Immature natural killer cell (primary cell): ENCODE measurements at regions not wholly inside any gene's neighbourhood (a gene's known extent, or its start where the extent isn't known, plus 50 kb on each side); places are given as distances from the start of the nearest gene placed in this dataset.

Experiments
- DNase-seq, 3 donors: peaks; one replicate each; pipeline ENCODE4 v3.0.0; 2022; ENCODE audit warnings: mixed read lengths in 1 of 3
- H3K27ac Mint-ChIP-seq, 6 donors: one replicate each; pipeline ENCODE4 v1.8.0; 2020; ENCODE audit warnings: mixed read lengths in 6 of 6, mild to moderate bottlenecking in 5 of 6, inconsistent platforms in 4 of 6, moderate library complexity in 3 of 6
- H3K27me3 Mint-ChIP-seq, 3 donors: one replicate each; pipeline ENCODE4 v1.8.0; 2020 to 2021; ENCODE audit warnings: low read depth in 3 of 3, mild to moderate bottlenecking in 3 of 3, mixed read lengths in 3 of 3, moderate library complexity in 3 of 3, inconsistent platforms in 1 of 3
- H3K36me3 Mint-ChIP-seq, 3 donors: one replicate each; pipeline ENCODE4 v1.8.0; 2020; ENCODE audit warnings: mixed read lengths in 3 of 3, inconsistent platforms in 2 of 3, mild to moderate bottlenecking in 2 of 3
- H3K4me1 Mint-ChIP-seq, 2 donors: one replicate each; pipeline ENCODE4 v1.8.0; 2020; ENCODE audit warnings: inconsistent platforms in 2 of 2, mild to moderate bottlenecking in 2 of 2, mixed read lengths in 2 of 2, moderate library complexity in 1 of 2
- H3K4me3 Mint-ChIP-seq, 5 donors: one replicate each; pipeline ENCODE4 v1.8.0; 2020; ENCODE audit warnings: mild to moderate bottlenecking in 5 of 5, mixed read lengths in 5 of 5, inconsistent platforms in 3 of 5, moderate library complexity in 3 of 5
- H3K9me3 Mint-ChIP-seq, 6 donors: one replicate each; pipeline ENCODE4 v1.8.0; 2020; ENCODE audit warnings: mild to moderate bottlenecking in 6 of 6, mixed read lengths in 6 of 6, inconsistent platforms in 4 of 6, moderate library complexity in 3 of 6

DNA sequence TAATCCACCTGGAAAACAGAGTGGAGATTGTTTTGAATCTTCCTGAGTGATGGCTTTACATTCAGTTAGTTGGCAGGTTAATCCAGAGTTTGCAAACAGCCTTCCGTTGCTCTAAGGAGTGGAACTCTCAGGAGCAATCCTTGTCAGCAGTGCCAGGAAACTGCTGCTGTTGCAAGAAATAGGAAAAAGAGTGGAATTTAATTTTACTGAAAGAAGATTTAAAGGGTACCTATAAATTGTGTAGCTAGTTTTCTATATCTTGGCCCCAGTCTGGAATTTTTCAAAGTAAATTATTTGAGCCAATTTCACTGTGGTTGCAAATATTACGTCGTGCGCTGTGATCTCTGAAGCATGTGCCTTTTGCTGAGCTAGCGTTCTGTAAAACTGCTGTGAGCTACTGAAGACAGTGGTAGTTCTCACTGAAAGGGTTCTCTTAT lies 55.5 kb upstream of the SLC5A12 start:
- DNase-seq, result no peak
- Mint-ChIP-seq H3K9me3 (peaks cover 3 to 19% (median 5%) of the 10 kb centered on the region in 6 donors), H3K27me3 (peaks cover 0 to 5% (median 0%) of the 10 kb centered on the region in 3 donors), H3K4me1 (no peaks in the 10 kb centered on the region), H3K27ac (no peak overlapping the region), H3K4me3 (no peak overlapping the region), H3K36me3 (no peaks in the 10 kb centered on the region)

DNA sequence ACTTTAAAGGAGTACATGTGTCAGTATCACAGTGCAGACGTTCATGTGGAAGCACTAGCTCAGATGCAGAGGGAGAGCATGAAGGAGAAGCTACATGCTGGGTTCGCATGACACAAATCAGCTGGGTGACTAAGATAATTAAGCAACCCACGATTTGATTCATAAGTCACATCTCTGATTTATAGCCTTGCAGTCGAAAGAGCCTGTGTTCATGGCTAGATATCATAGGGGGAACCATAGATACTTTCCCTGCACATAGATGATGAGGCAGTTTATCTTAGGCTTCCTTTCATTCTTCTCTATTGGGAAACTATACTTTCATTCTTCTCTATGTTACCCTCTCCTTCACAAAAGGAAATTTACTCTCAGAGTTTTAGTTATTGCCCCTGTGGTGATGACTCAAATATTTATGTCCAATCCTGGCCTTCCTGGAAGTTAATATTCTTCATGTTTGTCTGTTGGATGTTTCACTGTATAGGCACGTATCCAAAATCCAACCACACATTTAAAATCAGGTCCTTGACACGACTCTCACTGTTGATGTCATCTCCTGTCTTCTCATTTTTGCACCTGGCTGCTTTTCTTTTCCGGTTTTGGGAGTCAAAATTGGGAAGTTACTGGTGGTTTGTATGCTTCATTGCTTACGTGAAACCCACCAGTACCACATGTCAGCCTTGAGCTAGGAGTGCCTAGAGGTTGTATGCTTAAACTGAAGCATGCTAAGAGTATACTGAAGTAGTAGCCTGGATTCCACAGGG lies 56.3 kb upstream of the SLC5A12 start:
- no peak for DNase-seq
- Mint-ChIP-seq H3K4me3 (no peak overlapping the region), H3K4me1 (no peaks in the 10 kb centered on the region), H3K27ac (no peak overlapping the region), H3K36me3 (no peaks in the 10 kb centered on the region), H3K27me3 (peaks cover 0 to 5% (median 0%) of the 10 kb centered on the region in 3 donors), H3K9me3 (peaks cover 3 to 23% (median 6%) of the 10 kb centered on the region in 6 donors)

DNA sequence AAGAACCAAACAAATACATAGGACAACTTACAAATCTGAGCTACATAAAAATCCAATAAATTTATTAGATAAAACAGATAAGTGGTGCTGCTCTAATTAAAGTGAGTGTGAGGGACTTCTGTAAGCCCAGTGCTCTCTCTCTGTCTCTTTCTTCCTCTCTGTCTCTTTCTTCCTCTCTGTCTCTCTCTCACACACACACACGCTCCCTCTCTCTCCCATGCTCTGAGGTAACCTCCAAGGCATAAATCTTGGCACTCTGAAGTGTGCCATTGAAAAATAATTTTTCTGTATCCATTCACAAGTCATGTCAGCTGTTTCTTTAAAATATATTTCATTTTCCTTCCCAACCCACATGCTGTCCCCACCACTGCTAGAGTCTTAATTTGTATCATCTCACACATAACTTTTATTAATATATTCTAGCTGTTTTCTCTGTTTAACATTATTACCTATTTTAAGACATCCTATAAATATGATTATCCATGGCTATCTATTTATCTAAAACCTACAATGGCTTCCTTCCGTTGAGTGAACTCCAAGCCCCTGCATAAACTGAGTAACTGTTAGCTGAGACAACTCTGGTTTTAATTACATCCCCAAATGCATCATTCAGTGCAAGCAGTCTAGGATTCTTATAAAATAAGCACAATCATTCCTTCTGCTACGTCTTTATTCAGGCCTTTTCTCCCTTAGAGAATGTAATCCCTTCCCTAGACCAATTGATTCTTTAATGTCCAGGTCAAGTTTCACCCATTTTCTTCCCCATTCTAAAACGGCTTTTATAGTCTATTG lies 57.4 kb upstream of the SLC5A12 start:
- DNase-seq, result no peak
- Mint-ChIP-seq H3K27ac (no peak overlapping the region), H3K4me3 (no peak overlapping the region), H3K27me3 (peaks cover 0 to 2% (median 0%) of the 10 kb centered on the region in 3 donors), H3K36me3 (no peaks in the 10 kb centered on the region), H3K4me1 (no peaks in the 10 kb centered on the region), H3K9me3 (peaks cover 4 to 34% (median 12%) of the 10 kb centered on the region in 6 donors)

DNA sequence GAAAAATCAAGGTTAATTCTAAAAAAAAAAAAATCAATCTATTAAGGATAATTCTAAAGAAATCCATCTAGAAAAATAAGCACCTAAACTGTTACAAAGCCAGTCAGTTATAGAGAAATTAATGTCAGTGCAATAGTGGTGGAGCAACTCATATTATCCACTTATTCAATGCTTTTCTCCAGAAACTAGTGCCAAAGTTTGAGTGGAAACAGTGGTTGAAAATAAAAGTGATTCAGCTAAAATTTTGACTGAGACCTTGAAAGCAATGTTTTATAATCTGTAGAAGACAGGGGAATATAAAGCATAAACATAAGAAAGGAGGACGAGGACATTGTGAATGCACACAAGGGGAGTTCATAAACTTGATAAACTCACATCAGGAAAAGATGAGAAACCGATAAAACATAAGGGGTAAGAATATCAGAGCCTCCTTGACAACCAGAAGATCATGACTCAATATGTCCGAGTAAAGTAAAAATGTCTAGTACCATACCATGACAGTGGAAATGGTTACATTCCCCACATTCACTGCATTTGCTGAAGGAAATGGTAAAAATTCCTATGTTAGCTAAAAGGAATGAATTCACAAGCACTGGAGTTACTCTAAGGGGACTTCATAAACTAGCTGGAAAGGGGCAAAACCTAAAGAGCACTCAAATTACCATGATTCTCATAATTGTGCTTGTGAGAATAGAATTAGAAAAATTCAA lies 58.7 kb upstream of the SLC5A12 start:
- no peak for DNase-seq
- Mint-ChIP-seq H3K9me3 (peaks cover 5 to 36% (median 14%) of the 10 kb centered on the region in 6 donors), H3K4me3 (no peak overlapping the region), H3K4me1 (no peaks in the 10 kb centered on the region), H3K27ac (no peak overlapping the region), H3K27me3 (no peaks in the 10 kb centered on the region), H3K36me3 (no peaks in the 10 kb centered on the region)

DNA sequence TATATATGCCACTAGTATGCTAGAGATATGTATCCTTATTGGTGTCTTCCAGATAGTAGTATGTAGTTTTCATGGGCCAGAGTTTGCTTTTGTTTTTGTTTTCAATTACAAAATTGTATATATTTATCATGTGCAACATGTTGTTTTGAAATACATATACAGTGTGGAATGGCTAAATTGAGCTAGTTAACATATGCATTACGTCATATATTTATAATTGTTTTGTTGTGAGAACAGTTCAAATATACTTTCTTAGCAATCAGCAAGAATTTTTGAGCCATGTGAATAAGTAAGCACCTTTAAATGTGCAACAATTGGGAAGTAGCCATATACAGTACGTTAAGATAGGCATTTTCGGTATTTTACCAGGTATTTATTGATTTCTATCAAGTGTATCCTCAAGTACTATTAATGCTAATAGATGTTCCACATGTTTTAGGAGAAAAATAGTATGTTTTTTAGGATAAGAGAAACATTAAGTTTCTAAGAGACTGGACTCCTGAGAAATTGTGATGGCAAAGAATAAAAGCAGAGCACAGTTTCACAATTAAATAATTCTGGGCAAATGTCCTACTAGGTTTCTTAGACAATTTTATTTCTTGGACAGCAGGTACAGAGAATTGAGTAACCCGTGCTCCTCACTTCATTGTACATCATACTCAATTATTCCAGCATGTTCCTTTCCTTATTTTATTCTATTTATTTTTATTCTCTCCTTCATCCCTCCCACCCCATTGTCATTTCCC lies 60.5 kb upstream of the SLC5A12 start:
- Mint-ChIP-seq H3K4me1 (no peaks in the 10 kb centered on the region), H3K36me3 (no peaks in the 10 kb centered on the region), H3K27me3 (no peaks in the 10 kb centered on the region), H3K27ac (no peak overlapping the region), H3K9me3 (peaks cover 9 to 46% (median 19%) of the 10 kb centered on the region in 6 donors), H3K4me3 (no peak overlapping the region)
- no peak for DNase-seq

DNA sequence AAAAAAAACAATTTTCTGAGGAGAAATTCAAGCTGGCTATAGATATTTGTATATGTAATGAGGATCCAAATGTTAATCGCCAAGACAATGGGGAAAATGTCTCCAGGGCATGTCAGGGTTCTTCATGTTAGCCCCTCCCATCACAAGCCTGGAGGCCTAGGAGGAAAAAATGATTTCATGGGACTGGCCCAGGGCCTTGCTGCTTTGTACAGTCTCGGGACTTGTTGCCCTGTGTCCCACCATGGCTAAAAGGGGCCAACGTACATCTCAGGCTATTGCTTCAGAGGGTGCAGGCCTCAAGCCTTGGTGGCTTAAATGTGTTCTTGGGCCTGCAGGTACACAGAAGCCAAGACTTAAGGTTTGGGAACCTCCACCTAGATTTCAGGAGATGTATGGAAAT lies 62.1 kb upstream of the SLC5A12 start:
- H3K36me3 Mint-ChIP-seq, result no peaks in the 10 kb centered on the region
- no peak for DNase-seq
- no peaks in the 10 kb centered on the region for H3K4me1 Mint-ChIP-seq
- H3K27me3 Mint-ChIP-seq, result no peaks in the 10 kb centered on the region
- H3K4me3 Mint-ChIP-seq, result no peak overlapping the region
- no peak overlapping the region for H3K27ac Mint-ChIP-seq
- peaks cover 9 to 46% (median 19%) of the 10 kb centered on the region in 6 donors for H3K9me3 Mint-ChIP-seq

DNA sequence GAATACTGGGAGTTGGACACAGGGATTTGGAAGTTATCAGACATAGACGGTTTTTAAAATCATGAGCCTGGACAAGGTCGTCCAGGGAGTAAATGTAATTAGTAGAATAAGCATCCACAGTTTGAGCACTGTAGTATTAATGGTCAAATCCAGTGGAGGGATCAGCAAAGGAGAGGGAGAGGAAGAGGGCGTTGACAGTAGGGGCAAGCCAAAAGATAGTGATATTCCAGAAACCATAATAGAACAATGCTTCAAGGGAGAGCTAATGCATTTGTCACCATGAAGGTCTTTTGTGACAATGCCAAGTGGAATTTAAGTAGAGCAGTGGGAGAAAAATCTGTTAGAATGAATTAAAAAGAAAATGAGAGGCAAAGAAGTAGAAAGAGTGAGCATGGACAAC lies 68.9 kb upstream of the SLC5A12 start:
- no peak overlapping the region for H3K4me3 Mint-ChIP-seq
- DNase-seq, result no peak
- no peaks in the 10 kb centered on the region for H3K4me1 Mint-ChIP-seq
- H3K36me3 Mint-ChIP-seq, result peaks cover 0 to 6% (median 0%) of the 10 kb centered on the region in 3 donors
- H3K9me3 Mint-ChIP-seq, result peaks cover 5 to 18% (median 10%) of the 10 kb centered on the region in 6 donors
- H3K27ac Mint-ChIP-seq, result no peak overlapping the region
- no peaks in the 10 kb centered on the region for H3K27me3 Mint-ChIP-seq

DNA sequence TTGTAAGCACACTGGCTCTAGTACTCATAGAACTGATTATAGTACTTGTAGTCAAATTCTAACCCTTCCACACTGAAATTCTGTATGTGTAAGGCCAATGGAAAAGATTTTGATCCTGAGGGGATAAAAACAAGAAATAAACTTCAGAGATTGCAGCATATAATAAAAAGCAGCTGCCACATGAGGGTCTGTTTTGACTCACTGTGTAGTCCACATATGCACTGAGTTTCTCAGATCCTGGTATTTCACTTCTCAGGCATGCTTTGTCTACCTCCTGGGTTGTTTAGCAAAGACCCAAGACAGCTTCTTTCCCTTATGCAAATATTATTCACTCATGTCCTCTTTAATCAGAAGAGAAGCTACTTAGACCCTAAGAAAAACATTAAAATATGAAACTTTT lies 71.1 kb upstream of the SLC5A12 start:
- Mint-ChIP-seq H3K27ac (no peak overlapping the region), H3K9me3 (peaks cover 0 to 10% (median 7%) of the 10 kb centered on the region in 6 donors), H3K36me3 (peaks cover 0 to 6% (median 0%) of the 10 kb centered on the region in 3 donors), H3K27me3 (no peaks in the 10 kb centered on the region), H3K4me3 (no peak overlapping the region), H3K4me1 (no peaks in the 10 kb centered on the region)
- DNase-seq, result no peak

DNA sequence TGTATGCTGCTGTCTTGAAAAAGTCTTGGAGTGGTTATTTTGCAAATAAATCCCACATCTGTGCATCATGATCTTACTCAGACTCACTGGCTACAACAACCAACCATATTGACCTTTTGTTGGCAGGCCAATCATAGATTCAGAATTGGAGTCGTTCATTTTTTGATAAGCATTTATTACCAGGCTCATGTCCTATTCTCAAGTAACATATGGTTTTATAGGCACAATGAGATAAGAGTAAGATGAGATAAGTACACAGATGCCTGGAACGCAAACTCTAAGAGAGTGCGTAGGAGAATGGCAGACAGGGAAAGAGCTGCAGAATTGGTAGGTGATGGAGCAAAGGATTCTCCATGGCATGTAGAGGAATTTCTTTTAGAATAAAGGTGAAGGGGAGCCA lies 71.6 kb upstream of the SLC5A12 start:
- no peak overlapping the region for H3K27ac Mint-ChIP-seq
- H3K4me1 Mint-ChIP-seq, result no peaks in the 10 kb centered on the region
- H3K27me3 Mint-ChIP-seq, result no peaks in the 10 kb centered on the region
- DNase-seq, result no peak
- peaks cover 0 to 6% (median 0%) of the 10 kb centered on the region in 3 donors for H3K36me3 Mint-ChIP-seq
- H3K9me3 Mint-ChIP-seq, result peaks cover 0 to 10% (median 7%) of the 10 kb centered on the region in 6 donors
- no peak overlapping the region for H3K4me3 Mint-ChIP-seq

DNA sequence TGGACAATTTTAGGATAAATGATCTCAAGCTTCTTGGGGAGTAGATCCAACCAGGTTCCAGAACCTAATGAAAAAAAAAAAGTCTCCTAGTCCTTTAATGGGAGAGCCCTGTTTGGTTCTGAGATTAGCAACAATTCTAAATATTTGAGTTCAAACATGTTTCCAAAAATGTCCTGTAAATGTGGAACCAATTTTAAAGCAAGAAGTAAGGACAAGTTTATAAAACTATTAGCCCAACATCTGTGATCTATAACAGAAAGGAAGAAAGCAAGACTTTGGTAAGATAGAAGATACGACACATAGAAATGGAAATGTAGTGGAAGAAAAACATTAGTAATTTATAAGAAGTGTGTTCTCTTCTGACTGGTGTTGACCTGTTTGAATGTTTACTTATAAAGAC lies 79.7 kb upstream of the SLC5A12 start:
- Mint-ChIP-seq H3K4me3 (no peak overlapping the region), H3K9me3 (peaks cover 0 to 23% (median 2%) of the 10 kb centered on the region in 6 donors), H3K4me1 (no peaks in the 10 kb centered on the region), H3K27ac (no peak overlapping the region), H3K27me3 (no peaks in the 10 kb centered on the region), H3K36me3 (no peaks in the 10 kb centered on the region)
- no peak for DNase-seq

DNA sequence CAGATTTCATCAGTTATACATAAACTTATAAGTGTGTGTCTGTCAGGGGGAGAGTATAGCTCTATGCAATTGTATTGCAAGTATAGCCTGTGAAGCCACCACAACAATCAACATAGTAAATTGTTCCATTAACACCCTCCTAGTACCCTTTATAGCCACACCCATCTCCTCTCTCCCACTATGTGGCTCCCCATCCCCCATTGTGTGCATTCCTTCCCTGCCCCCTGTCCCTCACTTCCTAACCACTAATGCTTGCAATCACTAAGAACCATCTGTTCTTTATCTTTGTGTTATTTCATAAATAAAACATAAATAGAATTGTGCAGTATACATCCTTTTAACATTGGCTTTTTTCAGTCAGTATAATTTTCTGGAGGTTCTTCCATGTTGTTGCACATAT lies 83.1 kb upstream of the SLC5A12 start:
- Mint-ChIP-seq H3K27ac (no peak overlapping the region), H3K4me3 (no peak overlapping the region), H3K36me3 (peaks cover 0 to 4% (median 0%) of the 10 kb centered on the region in 3 donors), H3K4me1 (no peaks in the 10 kb centered on the region), H3K9me3 (peaks cover 1 to 36% (median 5%) of the 10 kb centered on the region in 6 donors), H3K27me3 (no peaks in the 10 kb centered on the region)
- no peak for DNase-seq

DNA sequence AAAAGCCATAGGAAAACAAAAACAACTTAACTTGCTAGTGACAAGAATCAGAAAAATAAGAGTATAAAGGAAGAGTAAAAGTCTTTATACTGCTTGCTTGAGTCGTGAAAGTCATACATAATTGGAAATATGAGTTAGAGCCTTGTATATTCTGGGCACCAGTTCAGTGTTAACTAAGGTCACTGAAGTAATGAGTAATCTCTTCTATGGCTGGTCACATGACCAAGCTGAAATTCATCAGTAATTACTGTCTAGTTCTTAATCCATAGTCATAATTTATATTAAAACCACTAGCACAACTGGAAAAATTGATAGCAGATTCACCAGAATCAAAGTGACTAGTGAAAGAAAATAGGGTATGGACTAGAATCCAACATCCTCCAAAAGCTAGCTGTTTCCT lies 84.4 kb upstream of the SLC5A12 start:
- Mint-ChIP-seq H3K9me3 (peaks cover 0 to 35% (median 5%) of the 10 kb centered on the region in 6 donors), H3K4me1 (no peaks in the 10 kb centered on the region), H3K27ac (no peak overlapping the region), H3K4me3 (no peak overlapping the region), H3K36me3 (peaks cover 0 to 4% (median 0%) of the 10 kb centered on the region in 3 donors), H3K27me3 (no peaks in the 10 kb centered on the region)
- no peak for DNase-seq

DNA sequence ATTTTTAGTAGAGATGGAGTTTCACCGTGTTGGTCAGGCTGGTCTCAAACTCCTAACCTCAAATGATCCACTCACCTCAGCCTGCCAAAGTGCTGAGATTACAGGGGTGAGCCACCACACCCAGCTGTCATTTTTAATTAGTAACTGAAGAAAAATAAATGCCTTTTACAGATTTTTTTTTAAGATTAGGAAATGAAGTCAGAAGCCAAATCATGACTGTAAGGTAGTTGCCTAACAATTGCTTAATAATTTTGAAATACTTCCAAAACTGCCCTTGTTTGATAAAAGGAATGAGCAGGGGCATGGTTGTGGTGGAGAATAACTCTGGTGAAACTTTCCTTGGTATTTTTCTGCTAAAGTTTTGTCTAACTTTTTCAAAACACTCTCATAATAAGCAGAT lies 98.9 kb upstream of the SLC5A12 start:
- DNase-seq, result no peak
- H3K27me3 Mint-ChIP-seq, result peaks cover 0 to 3% (median 2%) of the 10 kb centered on the region in 3 donors
- H3K27ac Mint-ChIP-seq, result no peak overlapping the region
- no peaks in the 10 kb centered on the region for H3K4me1 Mint-ChIP-seq
- H3K4me3 Mint-ChIP-seq, result no peak overlapping the region
- peaks cover 14 to 71% (median 42%) of the 10 kb centered on the region in 6 donors for H3K9me3 Mint-ChIP-seq
- H3K36me3 Mint-ChIP-seq, result no peaks in the 10 kb centered on the region
